ENCODE measurements at regions not wholly inside any gene's neighbourhood (a gene's known extent, or its start where the extent isn't known, plus 50 kb on each side); places are given as distances from the start of the nearest gene placed in this dataset.
A peak's percentile ranks its signal among the peaks of the same experiment; 100 is the strongest.
"Not testable (repeated sequence)": the region's sequence is repeated elsewhere in the genome, so short reads cannot be mapped to it uniquely, and the experiment has no call there.

DNA sequence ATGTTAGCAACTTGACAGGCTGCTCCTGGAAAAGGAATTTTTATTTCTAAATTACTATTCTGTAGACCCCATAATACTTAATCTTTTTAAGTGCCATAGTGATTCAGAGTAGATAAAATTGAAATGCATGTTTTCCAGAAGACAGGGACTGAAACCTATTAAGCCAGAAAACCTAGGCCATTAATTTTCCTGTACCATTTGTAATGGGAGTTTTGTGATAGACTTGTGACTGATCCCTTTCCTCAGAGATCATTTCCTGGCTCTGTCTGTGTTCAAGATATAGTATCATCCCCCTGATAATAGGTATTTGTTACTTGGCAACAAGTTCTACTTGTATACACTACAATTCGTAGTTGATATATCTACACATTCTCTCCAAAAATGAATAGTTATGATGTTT is 1609.8 kb downstream of the AMY1C start:
- DNase-seq (ENCODE audit: low read depth, low spot score), result no peak

- no peak for DNase-seq (ENCODE audit: low read depth, low spot score)
Measured at GRCh38 chr1:105362438-105362837, 1612.7 kb downstream of the AMY1C start.

GRCh38 chr1:105368446-105368845 is 1618.7 kb downstream of the AMY1C start:
- DNase-seq (ENCODE audit: low read depth, low spot score), result no peak

DNA sequence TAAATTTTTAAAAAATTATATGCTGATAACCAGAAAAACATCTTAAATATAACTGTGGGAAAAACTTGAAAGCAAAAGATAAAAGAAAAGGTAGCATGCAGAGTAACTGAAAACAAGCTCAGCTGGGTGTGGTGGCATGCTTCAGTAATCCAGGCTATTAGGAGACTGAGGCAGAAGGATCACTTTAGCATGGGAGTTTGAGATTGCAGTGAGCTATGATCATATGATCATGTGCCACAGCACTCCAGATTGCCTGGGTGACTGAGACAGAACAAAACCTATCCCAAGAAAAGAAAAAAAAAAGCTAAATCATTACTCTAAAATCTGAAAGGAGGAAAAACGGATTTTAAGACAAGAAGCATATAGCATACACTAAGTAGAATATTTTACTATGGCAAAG is 1624.0 kb downstream of the AMY1C start:
- no peak for DNase-seq (ENCODE audit: low read depth, low spot score)

- DNase-seq (ENCODE audit: low read depth, low spot score), result no peak
Measured at GRCh38 chr1:105386489-105386888, 1636.8 kb downstream of the AMY1C start.

DNA sequence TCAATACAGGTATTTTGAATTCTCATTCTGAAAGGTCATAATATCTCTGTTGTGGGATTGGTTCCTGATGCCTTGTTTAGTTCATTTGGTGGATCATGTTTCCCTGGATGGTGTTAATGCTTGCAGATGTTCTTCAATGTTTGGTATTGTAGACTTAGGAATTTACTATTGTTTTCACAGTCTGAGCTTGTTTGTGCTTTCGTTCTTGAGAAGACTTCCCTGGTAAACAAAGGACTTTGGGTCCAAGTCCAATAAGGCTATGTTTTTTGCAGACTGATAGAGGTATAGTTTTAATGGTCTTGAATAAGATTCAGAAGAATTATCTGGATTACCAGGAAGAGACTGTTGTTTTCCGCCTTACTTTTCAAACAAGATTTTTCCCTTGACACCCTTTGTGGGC is 1646.3 kb downstream of the AMY1C start:
- DNase-seq (ENCODE audit: low read depth, low spot score), result no peak

GRCh38 chr1:105398909-105399308 is 1649.2 kb downstream of the AMY1C start:
- no peak for DNase-seq (ENCODE audit: low read depth, low spot score)

DNA sequence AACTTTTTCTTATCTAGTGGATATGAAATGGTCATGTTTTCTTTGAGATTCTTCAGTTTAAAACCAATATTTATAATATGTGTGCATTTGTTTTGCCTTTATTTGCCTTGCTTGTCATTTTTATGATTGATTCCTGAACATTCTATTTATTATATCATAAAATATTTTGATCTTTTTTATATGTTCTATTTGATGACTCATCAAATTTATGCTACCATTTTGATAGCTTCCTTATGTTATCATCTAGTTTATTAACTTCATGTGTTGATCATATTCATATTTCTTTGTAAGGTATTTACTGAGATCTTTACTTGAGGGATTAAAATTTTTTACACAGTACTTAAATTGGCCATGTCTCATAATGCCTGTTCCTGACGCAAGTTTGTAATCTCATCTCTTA is 1650.0 kb downstream of the AMY1C start:
- no peak for DNase-seq (ENCODE audit: low read depth, low spot score)

GRCh38 chr1:105416261-105416660 is 1640.2 kb upstream of the PRMT6 start:
- DNase-seq (ENCODE audit: low read depth, low spot score), result no peak

DNA sequence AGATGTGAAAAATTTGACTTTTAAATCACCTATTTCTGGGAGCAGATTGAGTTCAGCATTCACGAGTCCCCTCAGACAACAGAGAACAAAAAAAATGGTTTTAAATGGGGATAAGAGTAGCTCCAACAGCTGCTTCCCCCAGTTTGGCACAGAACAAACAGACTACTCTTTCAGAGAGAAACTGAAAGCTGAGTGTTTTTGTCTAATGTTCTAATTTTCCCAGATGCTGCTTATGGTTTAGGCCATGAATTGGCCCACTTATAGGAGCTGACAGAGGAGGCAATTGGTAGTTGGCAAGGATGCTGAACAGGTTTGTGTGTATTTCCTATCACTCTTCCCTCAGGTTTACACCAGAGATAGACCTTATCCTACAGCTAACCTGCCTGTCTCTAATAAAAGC is 1637.4 kb upstream of the PRMT6 start:
- DNase-seq (ENCODE audit: low read depth, low spot score), result no peak

GRCh38 chr1:105427543-105427942 is 1628.9 kb upstream of the PRMT6 start:
- no peak for DNase-seq (ENCODE audit: low read depth, low spot score)

DNA sequence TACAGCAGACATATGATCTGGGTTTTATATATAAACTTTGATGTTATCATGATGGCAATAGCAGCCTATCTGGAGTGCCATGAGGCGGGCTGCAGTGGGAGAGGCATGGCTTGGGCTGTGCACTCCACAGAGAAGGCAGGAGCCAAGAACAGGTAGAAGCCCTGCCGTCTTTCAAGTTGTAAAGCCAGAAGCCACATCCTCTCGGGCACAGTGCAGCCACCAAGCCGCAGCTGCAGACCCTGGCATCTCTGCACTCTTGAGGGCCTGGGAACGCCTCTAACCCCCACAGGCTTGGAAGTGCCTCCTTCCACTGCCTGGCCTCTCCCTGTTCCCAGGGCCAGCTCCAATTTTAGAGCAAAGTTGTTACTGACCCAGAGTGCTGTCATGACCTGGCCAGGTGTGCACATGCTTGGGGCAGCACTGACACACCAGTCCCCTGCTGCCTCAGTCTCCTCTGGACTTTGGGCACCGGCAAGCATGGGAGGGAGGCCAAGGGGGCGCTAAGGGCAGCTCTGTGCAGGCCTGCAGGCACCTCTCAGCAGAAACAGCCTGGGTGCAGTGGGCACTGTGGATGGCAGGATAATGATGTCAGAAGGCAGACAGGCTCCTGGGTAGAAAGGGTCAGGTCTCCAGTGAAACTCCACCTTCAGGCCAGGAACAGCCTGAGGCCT is 1619.8 kb upstream of the PRMT6 start:
- no peak for DNase-seq (ENCODE audit: low read depth, low spot score)

DNA sequence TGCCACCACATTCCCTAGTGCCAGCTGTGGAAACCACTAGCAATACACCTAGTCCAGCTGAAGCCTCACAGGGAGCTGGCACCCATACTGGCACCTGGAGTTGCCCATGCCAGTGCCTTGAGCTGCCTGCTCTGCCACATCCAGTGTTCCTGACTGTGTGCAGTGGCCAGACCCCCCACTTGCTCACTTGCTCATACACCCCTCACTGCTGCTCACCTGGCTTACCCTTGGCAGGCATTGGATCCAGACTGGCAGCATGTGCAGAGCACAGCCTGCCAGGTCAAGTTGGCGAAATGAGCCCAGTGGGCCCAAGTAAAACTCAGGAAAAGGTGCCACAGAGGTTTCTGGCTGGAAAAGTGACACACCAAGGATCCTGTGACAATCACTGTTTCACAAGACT is 1618.6 kb upstream of the PRMT6 start:
- no peak for DNase-seq (ENCODE audit: low read depth, low spot score)

DNA sequence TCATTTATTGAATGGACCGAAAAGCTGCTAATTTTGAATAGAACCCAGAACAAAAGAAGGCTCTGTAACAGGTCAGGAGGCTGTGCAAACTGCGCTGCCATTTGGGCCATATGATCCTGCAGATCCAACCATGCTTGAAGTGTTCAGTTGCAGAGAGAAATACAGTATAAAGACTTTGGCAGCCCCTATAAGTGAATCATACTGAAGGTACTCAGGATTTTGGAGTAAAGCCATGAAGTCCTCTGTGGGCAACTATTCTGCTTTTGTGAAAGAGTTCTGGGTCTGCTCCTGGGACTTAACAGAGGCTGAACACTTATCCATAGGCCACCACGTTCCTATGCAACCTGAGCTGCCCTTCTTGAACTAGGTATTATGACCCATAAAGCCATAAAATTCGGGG is 1613.6 kb upstream of the PRMT6 start:
- DNase-seq (ENCODE audit: low read depth, low spot score), result peak; percentile 7

GRCh38 chr1:105459759-105460158 is 1596.7 kb upstream of the PRMT6 start:
- no peak for DNase-seq (ENCODE audit: low read depth, low spot score)

DNA sequence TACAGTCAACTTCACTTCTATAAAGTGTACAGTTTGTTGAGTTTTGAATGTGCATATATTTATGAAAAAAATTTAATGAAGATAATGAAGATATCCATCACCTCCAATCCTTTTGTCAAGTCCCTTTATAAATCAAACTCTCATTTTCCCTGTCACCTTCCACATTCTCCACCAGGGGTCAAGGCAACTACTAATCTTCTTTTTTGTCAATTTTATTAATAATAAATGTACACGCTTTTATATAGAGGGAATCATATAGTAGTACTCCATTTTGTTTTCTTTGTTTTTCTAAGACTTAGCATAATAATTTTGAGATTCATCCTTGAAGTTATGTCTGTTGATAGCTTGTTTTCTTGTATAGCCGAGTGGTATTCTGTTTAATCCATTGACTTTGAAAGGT is 1594.2 kb upstream of the PRMT6 start:
- DNase-seq (ENCODE audit: low read depth, low spot score), result no peak

DNA sequence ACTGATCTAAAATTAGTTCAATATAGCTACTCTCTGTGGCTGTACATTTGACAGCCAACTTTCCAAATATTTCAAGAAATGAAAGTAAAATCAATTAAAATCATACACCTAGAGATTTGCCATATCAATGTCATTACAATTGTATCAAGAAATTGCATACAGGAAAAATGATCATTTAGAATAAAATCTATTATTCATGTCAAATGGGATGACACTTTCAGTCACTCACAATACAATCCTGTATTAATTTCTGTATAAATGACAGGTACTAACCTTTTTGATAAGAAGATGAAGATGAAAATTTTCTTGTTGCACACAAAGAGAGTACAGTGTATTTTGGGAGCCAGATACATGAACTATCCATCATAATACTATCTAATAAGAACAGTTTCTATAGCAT is 1588.9 kb upstream of the PRMT6 start:
- DNase-seq (ENCODE audit: low read depth, low spot score), result no peak

- DNase-seq (ENCODE audit: low read depth, low spot score), result not testable (repeated sequence)
Measured at GRCh38 chr1:105470541-105470940, 1585.9 kb upstream of the PRMT6 start.

DNA sequence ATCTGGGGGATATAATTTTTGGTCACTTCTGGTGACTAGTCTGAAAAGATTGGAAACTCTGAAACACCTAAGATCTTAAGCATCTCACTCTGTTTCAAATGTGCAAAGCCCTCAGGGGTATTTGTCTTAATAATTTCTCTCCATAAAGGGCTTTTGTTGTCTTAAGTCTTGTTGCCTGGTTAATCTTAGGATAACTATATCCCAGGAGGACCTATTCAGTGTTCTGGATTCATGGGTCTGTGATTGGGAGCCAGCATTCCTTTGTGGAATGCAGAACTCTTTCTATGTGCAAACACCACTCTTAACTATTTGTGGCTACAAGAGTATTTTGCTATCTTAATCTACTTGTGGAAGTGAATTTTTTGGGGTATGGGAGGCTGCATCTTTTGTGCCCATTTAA is 1573.0 kb upstream of the PRMT6 start:
- peak; percentile 6 for DNase-seq (ENCODE audit: low read depth, low spot score)

DNA sequence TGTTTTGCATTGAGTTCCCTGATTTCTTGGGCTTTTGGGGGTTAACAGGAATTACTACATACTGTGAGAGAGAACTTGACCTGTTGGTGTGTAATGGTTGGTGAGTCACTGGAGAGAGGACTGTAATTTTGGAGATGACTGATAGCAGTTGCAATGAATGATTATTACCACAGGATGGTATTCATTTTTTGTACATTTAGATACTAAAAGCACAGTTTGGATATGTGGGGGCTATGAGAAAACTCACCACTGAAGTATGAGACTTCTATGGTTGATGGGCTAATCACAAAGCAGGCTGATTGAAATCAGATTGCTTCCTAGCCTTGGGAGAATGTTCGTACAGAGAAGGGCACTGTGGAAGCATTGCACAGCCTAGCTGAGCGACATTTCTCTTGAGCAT is 1571.3 kb upstream of the PRMT6 start:
- DNase-seq (ENCODE audit: low read depth, low spot score), result peak; percentile 6

GRCh38 chr1:105492921-105493320 is 1563.6 kb upstream of the PRMT6 start:
- peak; percentile 0 for DNase-seq (ENCODE audit: low read depth, low spot score)

DNA sequence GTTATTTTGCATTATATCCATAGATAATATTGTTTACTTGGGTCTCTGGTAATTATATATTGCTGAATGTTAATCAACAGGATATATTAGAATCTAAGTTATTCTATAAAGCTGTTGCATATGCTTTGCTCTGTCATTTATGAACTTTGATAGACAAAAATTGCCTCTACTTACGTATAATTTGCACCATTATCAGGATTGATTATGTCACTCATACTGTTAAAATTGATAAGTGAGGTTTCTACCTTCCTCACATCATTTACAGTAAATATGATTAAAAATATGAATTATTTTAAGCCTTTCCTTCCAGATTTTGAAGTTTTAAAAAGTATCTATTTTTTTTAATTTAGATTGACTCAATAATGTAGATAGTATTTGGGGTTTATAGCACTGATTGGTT is 1540.4 kb upstream of the PRMT6 start:
- DNase-seq (ENCODE audit: low read depth, low spot score), result no peak

- DNase-seq (ENCODE audit: low read depth, low spot score), result no peak
Measured at GRCh38 chr1:105533996-105534395, 1522.5 kb upstream of the PRMT6 start.

DNA sequence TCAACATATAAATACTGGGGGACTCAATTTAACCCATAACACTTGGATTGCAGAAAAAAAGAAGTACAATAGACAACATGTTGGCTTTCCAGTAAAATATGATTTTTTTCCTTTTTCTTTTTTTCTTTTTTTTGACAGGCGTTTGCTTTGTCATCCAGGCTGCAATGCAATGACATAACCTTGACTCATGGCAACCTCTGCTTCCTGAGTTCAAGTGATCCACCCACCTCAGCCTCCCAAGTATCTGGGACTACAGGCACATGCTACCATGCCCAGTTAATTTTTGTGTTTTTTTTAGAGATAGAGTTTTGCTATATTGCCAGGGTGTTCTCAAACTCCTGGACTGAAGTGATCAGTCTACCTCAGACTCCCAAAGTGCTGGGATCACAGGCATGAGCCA is 1512.0 kb upstream of the PRMT6 start:
- no peak for DNase-seq (ENCODE audit: low read depth, low spot score)
